Neuron (in vitro differentiated cells): ENCODE measurements at regions not wholly inside any gene's neighbourhood (a gene's known extent, or its start where the extent isn't known, plus 50 kb on each side); places are given as distances from the start of the nearest gene placed in this dataset.
A peak's percentile ranks its signal among the peaks of the same experiment; 100 is the strongest.
"Not testable (repeated sequence)": the region's sequence is repeated elsewhere in the genome, so short reads cannot be mapped to it uniquely, and the experiment has no call there.

ENCODE experiments used
- H2AFZ ChIP-seq: one replicate; pipeline ENCODE4 v1.6.1; 2013; ENCODE audit warnings: low read depth, mild to moderate bottlenecking, inconsistent platforms, low read length, moderate library complexity
- H3K27me3 ChIP-seq: one replicate; pipeline ENCODE4 v1.6.1; 2013; ENCODE audit warnings: low read length; ENCODE audit not compliant: insufficient read depth
- H3K36me3 ChIP-seq: one replicate; pipeline ENCODE4 v1.6.1; 2013; ENCODE audit warnings: low read length; ENCODE audit not compliant: insufficient read depth
- H3K4me1 ChIP-seq: one replicate; pipeline ENCODE4 v1.6.1; 2013; ENCODE audit warnings: low read length; ENCODE audit not compliant: insufficient read depth
- H3K4me3 ChIP-seq: 2 replicates; pipeline ENCODE4 v1.5.1; 2013; ENCODE audit warnings: mild to moderate bottlenecking, low read length, moderate library complexity
- H3K9me3 ChIP-seq: one replicate; pipeline ENCODE4 v1.6.1; 2013; ENCODE audit warnings: low read length

DNA sequence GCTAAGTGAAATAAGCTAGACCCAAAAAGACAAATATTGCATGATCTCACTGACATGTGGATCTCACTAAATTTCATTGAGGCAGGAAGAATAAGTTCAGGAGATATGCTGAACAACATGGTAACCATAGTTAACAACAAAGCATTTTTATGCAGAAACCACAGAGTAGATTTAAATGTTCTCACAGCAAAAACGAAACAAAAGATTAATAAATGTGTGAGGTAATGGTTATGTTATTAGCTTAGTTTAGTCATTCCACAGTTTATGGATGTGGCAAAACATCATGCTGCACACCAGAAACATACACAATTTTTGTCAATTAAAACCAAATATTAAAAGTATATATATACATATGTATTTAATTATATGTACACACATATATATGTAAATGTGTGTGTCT, 765.8 kb downstream of the SLITRK5 start:
- Histone ChIP-seq H3K4me3 (no peak overlapping the region), H2AFZ (no peak overlapping the region), H3K9me3 (no peaks in the 10 kb centered on the region), H3K36me3 (no peaks in the 10 kb centered on the region), H3K27me3 (no peaks in the 10 kb centered on the region), H3K4me1 (no peaks in the 10 kb centered on the region)

DNA sequence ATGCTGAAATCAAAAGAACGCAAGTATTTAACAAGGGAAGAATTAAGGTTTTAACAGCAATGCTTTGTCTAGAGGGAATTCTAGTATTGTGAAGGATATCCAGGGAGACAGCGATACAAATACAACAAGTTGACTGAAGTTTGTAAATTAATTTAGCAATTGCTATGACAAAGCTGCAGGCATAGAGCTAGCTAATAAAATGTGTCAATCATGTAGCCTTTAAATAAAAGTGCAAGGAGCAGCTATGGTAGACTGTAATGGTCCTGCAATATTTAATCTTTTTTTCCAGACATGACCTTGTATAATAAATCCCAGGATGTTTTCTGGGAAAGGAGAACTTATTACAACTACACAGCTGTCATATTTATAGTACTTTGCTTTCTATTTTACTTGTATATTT, 779.3 kb downstream of the SLITRK5 start:
- Histone ChIP-seq H3K36me3 (no peaks in the 10 kb centered on the region), H2AFZ (no peak overlapping the region), H3K9me3 (no peaks in the 10 kb centered on the region), H3K4me1 (no peaks in the 10 kb centered on the region), H3K27me3 (no peaks in the 10 kb centered on the region), H3K4me3 (no peak overlapping the region)

DNA sequence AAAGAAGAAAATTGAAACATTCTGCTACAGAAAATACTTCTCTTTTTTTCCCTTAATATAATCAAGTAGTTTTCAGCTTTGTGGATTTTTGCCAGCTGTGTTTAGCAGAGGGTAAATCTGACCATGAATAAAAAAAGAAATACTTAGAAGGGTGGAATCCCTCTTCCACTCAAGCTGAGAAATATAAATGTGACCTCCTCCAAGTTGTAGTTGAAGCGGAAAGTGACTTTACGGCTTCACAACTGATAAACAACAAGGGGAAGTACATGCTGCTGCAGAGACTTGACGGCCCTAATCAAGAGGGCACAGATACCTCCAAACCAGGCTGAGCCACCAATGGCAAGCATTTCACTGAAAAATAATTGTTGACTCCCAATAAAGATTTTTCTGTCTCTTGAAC, 785.0 kb downstream of the SLITRK5 start:
- Histone ChIP-seq H3K36me3 (no peaks in the 10 kb centered on the region), H3K4me3 (no peak overlapping the region)

DNA sequence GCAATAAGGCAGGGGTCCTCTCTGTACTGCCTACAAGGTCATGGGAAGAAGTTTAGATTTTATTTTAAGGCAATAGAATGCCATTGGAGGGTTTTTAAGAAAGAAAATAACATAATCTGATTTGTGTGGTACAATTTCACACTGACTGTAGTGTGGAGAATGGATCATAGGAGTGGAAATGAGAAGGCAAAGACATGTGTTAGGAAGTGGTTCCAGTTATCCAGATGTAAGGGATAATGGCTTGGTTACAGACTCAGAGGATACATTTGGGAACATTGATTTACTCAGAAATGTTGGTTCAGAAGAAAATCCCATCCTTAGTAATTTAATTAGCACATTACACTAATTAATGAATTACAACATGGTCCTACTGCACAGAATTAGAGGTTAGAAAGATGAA, 788.2 kb downstream of the SLITRK5 start:
- Histone ChIP-seq H3K4me1 (no peaks in the 10 kb centered on the region), H3K4me3 (no peak overlapping the region), H3K27me3 (no peaks in the 10 kb centered on the region), H3K36me3 (no peaks in the 10 kb centered on the region), H2AFZ (no peak overlapping the region), H3K9me3 (no peaks in the 10 kb centered on the region)

More for the DNA sequence above, 785.0 kb downstream of the SLITRK5 start:
- Histone ChIP-seq H3K4me1 (no peaks in the 10 kb centered on the region), H3K9me3 (no peaks in the 10 kb centered on the region), H3K27me3 (no peaks in the 10 kb centered on the region), H2AFZ (no peak overlapping the region)

DNA sequence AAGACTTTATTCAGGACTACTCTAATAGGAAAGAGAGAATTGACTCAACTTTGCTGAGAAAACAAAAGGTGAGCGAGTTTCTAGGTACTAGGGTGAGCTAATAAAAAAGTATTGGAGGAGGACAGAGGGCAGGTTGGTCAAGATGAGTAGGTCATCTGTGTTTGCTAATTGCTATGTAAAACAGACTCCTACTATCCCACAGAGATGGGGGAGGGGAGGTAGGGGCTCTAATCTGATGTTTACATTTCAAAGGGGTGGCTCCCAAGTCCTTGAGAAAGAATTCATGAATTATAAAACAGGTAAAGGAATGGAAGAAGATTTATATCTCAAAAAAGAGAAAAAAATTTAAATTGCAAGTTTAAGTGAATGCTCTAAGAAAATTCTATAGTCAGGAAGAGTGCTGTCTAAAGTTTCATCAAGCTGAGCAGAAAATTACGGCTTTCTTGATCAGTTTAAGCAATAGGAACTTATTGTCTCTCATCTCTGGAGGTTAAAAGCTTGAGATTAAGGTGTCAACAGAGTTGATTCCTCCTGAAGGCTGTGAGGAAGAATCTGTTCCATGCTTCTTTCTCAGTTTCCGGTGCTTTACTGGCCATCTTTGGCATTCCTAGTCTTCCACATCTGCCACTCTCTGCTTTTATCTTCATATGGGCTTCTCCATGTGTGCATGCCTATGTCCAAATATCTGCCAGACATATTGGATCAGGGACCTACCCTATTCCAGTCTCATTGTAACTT, 790.3 kb downstream of the SLITRK5 start:
- H3K4me1 ChIP-seq, result no peaks in the 10 kb centered on the region
- no peak overlapping the region for H3K4me3 ChIP-seq
- H3K36me3 ChIP-seq, result no peaks in the 10 kb centered on the region
- no peaks in the 10 kb centered on the region for H3K27me3 ChIP-seq
- H2AFZ ChIP-seq, result no peak overlapping the region
- H3K9me3 ChIP-seq, result no peaks in the 10 kb centered on the region

DNA sequence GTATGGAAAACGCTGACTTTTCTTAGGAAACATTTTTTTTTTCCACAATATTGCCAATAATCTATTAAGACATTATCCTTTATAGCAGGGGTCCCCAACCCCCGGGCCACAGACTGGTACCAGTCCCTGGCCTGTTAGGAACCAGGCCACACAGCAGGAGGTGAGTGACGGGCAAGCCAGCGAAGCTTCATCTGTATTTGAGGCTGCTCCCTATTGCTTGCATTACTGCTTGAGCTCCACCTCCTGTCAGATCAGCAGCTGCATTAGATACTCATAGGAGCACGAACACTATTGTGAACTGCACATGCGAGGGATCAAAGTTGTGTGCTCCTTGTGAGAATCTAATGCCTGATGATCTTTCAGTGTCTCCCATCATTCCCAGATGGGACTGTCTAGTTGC, 793.7 kb downstream of the SLITRK5 start:
- no peak overlapping the region for H2AFZ ChIP-seq
- H3K36me3 ChIP-seq, result no peaks in the 10 kb centered on the region
- no peaks in the 10 kb centered on the region for H3K4me1 ChIP-seq
- H3K4me3 ChIP-seq, result no peak overlapping the region
- H3K27me3 ChIP-seq, result no peaks in the 10 kb centered on the region
- H3K9me3 ChIP-seq, result no peaks in the 10 kb centered on the region

DNA sequence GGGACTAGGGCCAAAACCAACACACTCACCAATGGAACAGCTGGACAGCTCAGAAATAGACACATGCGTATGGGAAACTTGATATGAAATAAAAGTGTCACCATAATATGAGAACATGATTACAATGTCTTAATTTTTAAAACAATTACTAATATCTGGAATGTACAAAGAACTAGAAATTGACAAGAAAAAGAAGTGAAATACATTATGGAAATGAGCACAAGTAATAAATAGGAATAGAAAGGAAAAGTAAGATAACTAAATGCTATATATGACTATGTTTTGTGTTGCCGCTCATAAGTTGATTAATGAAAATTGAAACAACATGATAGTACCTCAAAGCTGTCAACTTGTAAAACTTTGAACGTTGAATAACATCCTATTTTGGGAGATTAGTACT, 801.1 kb downstream of the SLITRK5 start:
- H2AFZ ChIP-seq, result no peak overlapping the region

DNA sequence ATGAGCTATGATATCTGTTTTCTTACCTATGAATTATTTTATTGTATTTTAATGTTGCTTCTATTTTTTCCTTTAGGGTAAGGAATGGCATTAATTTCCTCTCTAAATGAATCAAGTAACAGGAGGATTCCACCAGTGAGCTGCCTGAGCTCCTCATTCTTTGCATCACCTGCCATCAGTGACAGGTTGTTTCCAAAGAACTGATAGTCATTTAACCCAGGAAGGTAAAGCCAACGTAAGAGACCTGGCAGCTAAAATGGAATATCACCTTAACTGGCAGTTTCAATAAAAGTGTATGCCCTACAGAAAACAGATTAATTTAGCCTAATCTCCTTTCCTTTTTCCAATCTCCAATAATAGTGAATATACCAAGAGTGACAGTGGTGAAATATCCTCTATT, 812.0 kb downstream of the SLITRK5 start:
- Histone ChIP-seq H2AFZ (no peak overlapping the region), H3K4me1 (no peaks in the 10 kb centered on the region), H3K9me3 (peaks cover 4% of the 10 kb centered on the region), H3K4me3 (no peak overlapping the region), H3K36me3 (no peaks in the 10 kb centered on the region), H3K27me3 (no peaks in the 10 kb centered on the region)

More for the DNA sequence above, 801.1 kb downstream of the SLITRK5 start:
- Histone ChIP-seq H3K9me3 (no peaks in the 10 kb centered on the region), H3K27me3 (no peaks in the 10 kb centered on the region), H3K4me1 (no peaks in the 10 kb centered on the region), H3K36me3 (no peaks in the 10 kb centered on the region), H3K4me3 (no peak overlapping the region)

DNA sequence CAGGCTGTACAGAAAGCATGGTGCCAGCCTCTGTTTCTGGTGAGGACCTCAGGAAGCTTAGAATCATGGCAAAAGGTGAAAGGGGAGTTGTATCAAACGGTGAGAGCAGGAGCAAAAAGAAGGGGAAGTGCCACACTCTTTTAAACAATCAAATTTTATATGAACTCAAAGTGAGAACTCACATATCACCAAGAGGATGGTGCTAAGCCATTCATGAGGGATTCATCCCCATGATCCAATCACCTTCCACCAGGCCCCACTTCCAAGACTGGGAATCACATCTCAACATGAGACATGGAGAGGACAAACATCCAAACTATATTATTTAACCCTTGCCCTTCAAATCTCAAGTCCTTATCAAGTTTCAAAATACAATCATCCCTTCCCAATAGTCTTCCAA, 836.7 kb downstream of the SLITRK5 start:
- H3K36me3 ChIP-seq, result no peaks in the 10 kb centered on the region
- no peak overlapping the region for H3K4me3 ChIP-seq
- H3K27me3 ChIP-seq, result no peaks in the 10 kb centered on the region
- no peak overlapping the region for H2AFZ ChIP-seq
- H3K9me3 ChIP-seq, result peaks cover 7% of the 10 kb centered on the region
- no peaks in the 10 kb centered on the region for H3K4me1 ChIP-seq

DNA sequence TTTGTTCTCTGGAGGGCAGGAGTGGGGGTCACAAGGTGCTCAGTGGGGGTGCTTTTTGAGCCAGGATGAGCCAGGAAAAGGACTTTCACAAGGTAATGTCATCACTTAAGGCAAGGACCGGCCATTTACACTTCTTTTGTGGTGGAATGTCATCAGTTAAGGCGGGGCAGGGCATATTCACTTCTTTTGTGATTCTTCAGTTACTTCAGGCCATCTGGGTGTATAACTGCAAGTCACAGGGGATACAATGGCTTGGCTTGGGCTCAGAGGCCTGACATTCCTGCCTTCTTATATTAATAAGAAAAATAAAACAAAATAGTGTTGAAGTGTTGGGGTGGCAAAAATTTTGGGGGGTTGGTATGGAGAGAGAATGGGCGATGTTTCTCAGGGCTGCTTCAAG, 841.8 kb downstream of the SLITRK5 start:
- not testable (repeated sequence) for H3K27me3 ChIP-seq, H3K4me3 ChIP-seq, H2AFZ ChIP-seq, H3K4me1 ChIP-seq, H3K36me3 ChIP-seq, H3K9me3 ChIP-seq

DNA sequence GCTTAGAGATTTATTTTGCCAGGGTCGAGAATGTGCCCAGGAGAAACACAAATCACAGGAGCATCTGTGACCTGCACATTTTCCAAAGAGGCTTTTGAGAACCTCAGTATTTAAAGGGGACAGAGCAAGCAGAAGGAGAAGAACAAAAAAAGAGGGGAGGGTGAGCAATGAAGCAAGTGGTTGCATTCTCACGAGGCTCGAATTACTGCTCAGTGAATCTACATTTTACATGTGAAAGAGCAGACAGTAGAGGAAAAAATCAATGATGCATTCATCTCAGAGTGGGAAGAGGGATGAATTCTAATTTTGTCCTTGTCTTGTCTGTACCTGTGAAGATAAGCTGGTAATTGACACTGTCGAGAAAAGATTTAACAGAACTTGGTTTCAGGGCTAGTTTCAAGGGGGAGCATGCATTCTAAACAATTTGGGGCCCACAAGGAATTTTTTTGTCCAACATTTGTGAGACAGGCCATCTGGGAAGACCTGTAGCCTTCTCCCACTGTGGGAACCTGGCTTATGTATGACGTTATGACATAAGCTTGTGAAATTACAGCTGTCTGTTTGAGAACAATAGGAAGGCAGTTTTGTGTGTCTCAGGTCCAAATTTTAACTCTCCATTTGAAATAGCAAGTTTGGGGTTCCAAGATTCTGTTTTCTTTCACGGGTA, 855.1 kb downstream of the SLITRK5 start:
- Histone ChIP-seq H3K9me3 (peaks cover 2% of the 10 kb centered on the region), H3K4me1 (peaks cover 9% of the 10 kb centered on the region), H2AFZ (peak overlapping the region; percentile 62), H3K4me3 (no peak overlapping the region), H3K36me3 (no peaks in the 10 kb centered on the region), H3K27me3 (no peaks in the 10 kb centered on the region)

DNA sequence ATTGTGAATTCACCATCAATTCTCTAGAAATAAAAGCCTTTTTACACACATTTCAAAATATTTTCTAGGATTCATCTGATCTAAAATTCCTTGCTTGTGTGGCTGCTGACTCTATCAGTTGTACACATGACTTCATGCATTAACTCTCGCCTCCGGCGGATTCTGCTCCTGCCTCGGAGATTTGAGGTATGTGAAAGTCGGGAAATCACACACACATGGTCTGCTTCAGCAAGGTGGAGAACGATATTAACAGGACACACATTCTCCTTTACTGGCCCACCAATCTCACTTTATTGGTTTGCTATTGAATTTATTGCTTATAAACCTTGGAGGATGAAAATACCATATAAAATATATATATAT, 855.7 kb downstream of the SLITRK5 start:
- no peaks in the 10 kb centered on the region for H3K27me3 ChIP-seq
- H3K4me3 ChIP-seq, result no peak overlapping the region
- H3K36me3 ChIP-seq, result no peaks in the 10 kb centered on the region
- peaks cover 2% of the 10 kb centered on the region for H3K9me3 ChIP-seq
- peaks cover 9% of the 10 kb centered on the region for H3K4me1 ChIP-seq
- H2AFZ ChIP-seq, result no peak overlapping the region

DNA sequence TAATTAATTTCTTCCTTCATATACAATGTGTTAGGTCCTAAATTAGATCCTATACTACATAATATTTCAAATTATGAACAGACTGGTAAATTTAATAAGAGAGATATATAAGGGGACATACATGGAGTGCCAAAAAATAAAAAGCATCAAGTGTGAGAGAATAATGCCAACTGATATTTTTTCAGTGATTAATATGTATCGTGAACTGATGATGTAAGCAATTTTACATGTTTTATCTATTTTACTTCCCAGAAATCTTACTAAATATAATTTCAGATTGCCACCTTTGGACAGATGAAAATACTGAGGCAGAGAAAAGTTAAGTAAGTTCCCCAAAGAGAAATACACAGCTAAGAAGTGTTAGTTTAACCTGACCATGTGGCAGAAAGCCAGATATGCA, 870.8 kb downstream of the SLITRK5 start:
- Histone ChIP-seq H3K4me1 (no peaks in the 10 kb centered on the region), H3K27me3 (no peaks in the 10 kb centered on the region), H3K36me3 (no peaks in the 10 kb centered on the region), H3K4me3 (no peak overlapping the region), H2AFZ (no peak overlapping the region), H3K9me3 (no peaks in the 10 kb centered on the region)

DNA sequence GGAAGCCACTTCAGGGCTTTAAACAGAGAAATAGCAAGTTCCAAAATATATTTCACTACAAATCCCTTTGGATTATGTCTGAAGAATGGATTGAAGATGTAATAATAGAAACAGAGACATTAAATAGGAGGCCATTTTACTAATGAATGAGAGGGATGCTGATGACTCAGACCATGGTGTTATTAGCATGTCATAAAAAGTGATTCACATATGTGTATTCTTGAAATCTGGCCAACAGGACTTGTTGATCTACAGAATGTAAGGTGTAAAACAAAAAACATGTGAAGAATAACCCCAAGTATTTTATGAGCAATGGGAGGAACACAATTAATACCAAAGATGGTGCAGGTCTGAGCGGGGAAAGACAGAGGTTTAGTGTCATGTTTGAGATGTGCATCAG, 873.7 kb downstream of the SLITRK5 start:
- H3K36me3 ChIP-seq, result no peaks in the 10 kb centered on the region

More for the DNA sequence above, 873.7 kb downstream of the SLITRK5 start:
- no peak overlapping the region for H3K4me3 ChIP-seq
- H3K4me1 ChIP-seq, result no peaks in the 10 kb centered on the region
- no peaks in the 10 kb centered on the region for H3K27me3 ChIP-seq
- no peaks in the 10 kb centered on the region for H3K9me3 ChIP-seq
- H2AFZ ChIP-seq, result no peak overlapping the region
